ENCODE measurements at regions not wholly inside any gene's neighbourhood (a gene's known extent, or its start where the extent isn't known, plus 50 kb on each side); places are given as distances from the start of the nearest gene placed in this dataset.

DNA sequence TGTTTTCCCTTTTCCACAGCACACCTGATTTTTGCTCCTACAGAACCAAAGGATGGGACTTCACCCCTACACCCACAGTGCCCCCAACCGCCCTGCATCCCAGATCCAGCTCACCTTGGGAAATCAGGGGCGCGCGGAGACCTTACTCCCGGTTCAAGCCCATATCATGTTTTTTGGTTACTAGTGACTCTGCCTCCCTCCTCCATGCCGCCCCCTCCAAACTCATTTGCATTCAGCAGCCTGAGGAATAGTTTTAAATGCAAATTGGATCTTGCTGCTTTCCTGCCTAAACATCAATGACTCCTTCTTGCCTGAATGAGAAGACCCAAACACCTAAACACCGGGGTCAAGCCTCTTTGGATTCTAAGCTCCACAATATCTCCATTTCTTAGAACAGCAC, 331.8 kb downstream of the TMEM114 start:
- no peak for TF ChIP-seq EZH2phosphoT487 (conservative IDR thresholded peaks at IDR 0.05; ENCODE audit: low read length)
- TF ChIP-seq, protein P1, sequence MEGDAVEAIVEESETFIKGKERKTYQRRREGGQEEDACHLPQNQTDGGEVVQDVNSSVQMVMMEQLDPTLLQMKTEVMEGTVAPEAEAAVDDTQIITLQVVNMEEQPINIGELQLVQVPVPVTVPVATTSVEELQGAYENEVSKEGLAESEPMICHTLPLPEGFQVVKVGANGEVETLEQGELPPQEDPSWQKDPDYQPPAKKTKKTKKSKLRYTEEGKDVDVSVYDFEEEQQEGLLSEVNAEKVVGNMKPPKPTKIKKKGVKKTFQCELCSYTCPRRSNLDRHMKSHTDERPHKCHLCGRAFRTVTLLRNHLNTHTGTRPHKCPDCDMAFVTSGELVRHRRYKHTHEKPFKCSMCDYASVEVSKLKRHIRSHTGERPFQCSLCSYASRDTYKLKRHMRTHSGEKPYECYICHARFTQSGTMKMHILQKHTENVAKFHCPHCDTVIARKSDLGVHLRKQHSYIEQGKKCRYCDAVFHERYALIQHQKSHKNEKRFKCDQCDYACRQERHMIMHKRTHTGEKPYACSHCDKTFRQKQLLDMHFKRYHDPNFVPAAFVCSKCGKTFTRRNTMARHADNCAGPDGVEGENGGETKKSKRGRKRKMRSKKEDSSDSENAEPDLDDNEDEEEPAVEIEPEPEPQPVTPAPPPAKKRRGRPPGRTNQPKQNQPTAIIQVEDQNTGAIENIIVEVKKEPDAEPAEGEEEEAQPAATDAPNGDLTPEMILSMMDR (IDR thresholded peaks at IDR 0.05; ENCODE audit: insufficient read depth, low read length, poor library complexity, severe bottlenecking), result no peak
